SK-N-SH treated with all-trans-retinoic acid at 6 μM for 48 hours (cell line): ENCODE measurements at regions not wholly inside any gene's neighbourhood (a gene's known extent, or its start where the extent isn't known, plus 50 kb on each side); places are given as distances from the start of the nearest gene placed in this dataset.
A peak's percentile ranks its signal among the peaks of the same experiment; 100 is the strongest.

Experiments used
- ATAC-seq: fragments of 200-7000 bp; cut with Tn5 transposase; 3 replicates; pipeline ENCODE4 v1.9.1; 2020; ENCODE audit warnings: mild to moderate bottlenecking, moderate library complexity
- ARNTL ChIP-seq: fragments of 450-650 bp; formaldehyde crosslinking; IDR thresholded peaks from 2 replicates; pipeline ENCODE4 v1.5.0; 2020; ENCODE audit warnings: low read depth, mild to moderate bottlenecking, moderate library complexity, borderline replicate concordance
- BACH2 ChIP-seq: fragments of 250-450 bp; sonication (Bioruptor Pico); IDR thresholded peaks from 2 replicates; pipeline ENCODE4 v1.9.0; 2021; ENCODE audit warnings: mild to moderate bottlenecking, borderline replicate concordance
- CSDC2 ChIP-seq: fragments of 250-450 bp; sonication (Bioruptor Pico); IDR thresholded peaks from 2 replicates; pipeline ENCODE4 v1.5.0; 2020; ENCODE audit warnings: mild to moderate bottlenecking, moderate library complexity
- ESRRG ChIP-seq: fragments of 250-450 bp; sonication (Bioruptor Pico); IDR thresholded peaks from 2 replicates; pipeline ENCODE4 v1.6.1; 2021; ENCODE audit warnings: mild to moderate bottlenecking
- ISL1 ChIP-seq: fragments of 250-450 bp; sonication (Bioruptor Pico); IDR thresholded peaks from 2 replicates; pipeline ENCODE4 v2.1.2; 2022; ENCODE audit warnings: mild to moderate bottlenecking, moderate library complexity
- OSR1 ChIP-seq: fragments of 250-450 bp; sonication (Bioruptor Pico); IDR thresholded peaks from 2 replicates; pipeline ENCODE4 v1.8.0; 2022; ENCODE audit warnings: moderate library complexity, mild to moderate bottlenecking, inconsistent platforms
- PPARA ChIP-seq: fragments of 250-450 bp; sonication (Bioruptor Pico); IDR thresholded peaks from 2 replicates; pipeline ENCODE4 v1.5.0; 2020; ENCODE audit warnings: mild to moderate bottlenecking, borderline replicate concordance
- RARB ChIP-seq: fragments of 250-450 bp; sonication (Bioruptor Pico); IDR thresholded peaks from 2 replicates; pipeline ENCODE4 v1.8.0; 2021; ENCODE audit warnings: mild to moderate bottlenecking, moderate library complexity
- SNAI2 ChIP-seq: fragments of 250-450 bp; sonication (Bioruptor Pico); IDR thresholded peaks from 2 replicates; pipeline ENCODE4 v1.5.0; 2020; ENCODE audit warnings: mild to moderate bottlenecking, moderate library complexity
- TCF4 ChIP-seq: fragments of 250-450 bp; sonication (Bioruptor Pico); IDR thresholded peaks from 2 replicates; pipeline ENCODE4 v1.8.0; 2021; ENCODE audit warnings: mild to moderate bottlenecking, moderate library complexity, borderline replicate concordance
- TOX ChIP-seq: fragments of 250-450 bp; sonication (Bioruptor Pico); IDR thresholded peaks from 2 replicates; pipeline ENCODE4 v1.8.0; 2021; ENCODE audit warnings: mild to moderate bottlenecking, moderate library complexity, borderline replicate concordance
- ZC3H10 ChIP-seq: fragments of 250-450 bp; sonication (Bioruptor Pico); IDR thresholded peaks from 2 replicates; pipeline ENCODE4 v1.5.1; 2021; ENCODE audit warnings: mild to moderate bottlenecking, moderate library complexity
- ZFP3 ChIP-seq: fragments of 250-450 bp; sonication (Bioruptor Pico); IDR thresholded peaks from 2 replicates; pipeline ENCODE4 v1.5.0; 2020; ENCODE audit warnings: mild to moderate bottlenecking, moderate library complexity
- ZNF565 ChIP-seq: fragments of 450-650 bp; formaldehyde crosslinking; conservative IDR thresholded peaks from 2 replicates; pipeline ENCODE4 v1.5.0; 2020; ENCODE audit warnings: low read depth, mild to moderate bottlenecking, moderate library complexity
- ZNF8 ChIP-seq: fragments of 450-650 bp; formaldehyde crosslinking; IDR thresholded peaks from 2 replicates; pipeline ENCODE4 v1.5.0; 2020; ENCODE audit warnings: mild to moderate bottlenecking, moderate library complexity
- TF ChIP-seq, protein P1 (sequence below): fragments of 250-450 bp; sonication (Bioruptor Pico); IDR thresholded peaks from 2 replicates; pipeline ENCODE4 v1.8.0; 2021; ENCODE audit warnings: low read depth, mild to moderate bottlenecking, moderate library complexity, borderline replicate concordance
- TF ChIP-seq, protein P2 (sequence below): fragments of 250-450 bp; sonication (Bioruptor Pico); IDR thresholded peaks from 2 replicates; pipeline ENCODE4 v1.5.0; 2020; ENCODE audit warnings: mild to moderate bottlenecking, moderate library complexity
- TF ChIP-seq, protein P3 (sequence below): fragments of 250-450 bp; sonication (Bioruptor Pico); IDR thresholded peaks from 2 replicates; pipeline ENCODE4 v1.8.0; 2020; ENCODE audit warnings: mild to moderate bottlenecking, moderate library complexity, borderline replicate concordance
- TF ChIP-seq, protein P4 (sequence below): fragments of 250-450 bp; sonication (Bioruptor Pico); IDR thresholded peaks from 2 replicates; pipeline ENCODE4 v1.5.1; 2020; ENCODE audit warnings: low read depth, mild to moderate bottlenecking, moderate library complexity
- TF ChIP-seq, protein P5 (sequence below): fragments of 250-450 bp; sonication (Bioruptor Pico); IDR thresholded peaks from 2 replicates; pipeline ENCODE4 v1.5.1; 2021; ENCODE audit warnings: mild to moderate bottlenecking, moderate library complexity

DNA sequence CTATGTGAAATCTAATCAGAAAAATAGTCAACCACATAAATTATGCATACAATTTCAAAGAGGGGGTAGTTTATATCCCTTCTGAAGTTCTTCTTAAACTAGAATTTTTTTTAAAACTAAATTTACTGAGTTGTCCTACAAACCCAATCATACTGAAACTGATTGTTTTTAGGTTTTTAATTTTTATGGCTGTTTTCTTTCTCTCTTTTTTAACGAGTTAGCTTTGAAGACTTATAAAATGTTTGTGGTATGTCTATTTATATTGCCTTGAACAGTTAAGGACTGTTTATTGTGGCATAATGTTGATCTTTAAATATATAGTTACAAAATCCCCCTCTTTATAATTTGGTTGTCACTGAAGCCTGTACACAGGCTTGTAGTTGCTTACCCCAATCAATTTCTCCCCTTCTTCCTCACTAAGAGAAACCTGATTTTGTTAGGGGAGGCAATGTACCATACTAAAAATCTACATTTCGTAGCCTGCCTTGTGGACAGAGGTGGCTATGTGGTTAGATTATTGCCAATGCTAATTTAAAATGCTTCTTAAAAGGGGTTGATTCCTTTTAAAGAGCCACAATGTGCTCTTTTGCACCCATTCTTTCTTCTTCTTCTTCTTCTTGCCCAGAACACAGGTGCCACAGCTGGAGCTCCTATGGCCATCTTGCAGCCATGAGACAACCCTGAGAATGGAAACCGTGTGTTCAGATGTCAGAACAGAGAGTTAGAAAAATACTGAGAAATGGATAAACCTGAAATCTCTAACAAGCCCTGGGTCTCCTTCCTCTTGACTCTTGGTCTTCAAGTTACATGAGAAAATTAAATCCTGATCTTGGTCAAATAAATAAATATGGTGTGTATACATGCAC, 102.7 kb upstream of the ZNF827 start:
- no peak for ATAC-seq
- TF ChIP-seq PPARA (CRISPR knock-in tag) (no peak), ARNTL (CRISPR knock-in tag) (no peak), ZNF8 (CRISPR knock-in tag) (no peak), CSDC2 (CRISPR knock-in tag) (no peak), ZFP3 (CRISPR knock-in tag) (no peak), TOX (CRISPR knock-in tag) (no peak), TCF4 (no peak), RARB (CRISPR knock-in tag) (no peak), ESRRG (CRISPR knock-in tag) (no peak)
- TF ChIP-seq, protein P1, sequence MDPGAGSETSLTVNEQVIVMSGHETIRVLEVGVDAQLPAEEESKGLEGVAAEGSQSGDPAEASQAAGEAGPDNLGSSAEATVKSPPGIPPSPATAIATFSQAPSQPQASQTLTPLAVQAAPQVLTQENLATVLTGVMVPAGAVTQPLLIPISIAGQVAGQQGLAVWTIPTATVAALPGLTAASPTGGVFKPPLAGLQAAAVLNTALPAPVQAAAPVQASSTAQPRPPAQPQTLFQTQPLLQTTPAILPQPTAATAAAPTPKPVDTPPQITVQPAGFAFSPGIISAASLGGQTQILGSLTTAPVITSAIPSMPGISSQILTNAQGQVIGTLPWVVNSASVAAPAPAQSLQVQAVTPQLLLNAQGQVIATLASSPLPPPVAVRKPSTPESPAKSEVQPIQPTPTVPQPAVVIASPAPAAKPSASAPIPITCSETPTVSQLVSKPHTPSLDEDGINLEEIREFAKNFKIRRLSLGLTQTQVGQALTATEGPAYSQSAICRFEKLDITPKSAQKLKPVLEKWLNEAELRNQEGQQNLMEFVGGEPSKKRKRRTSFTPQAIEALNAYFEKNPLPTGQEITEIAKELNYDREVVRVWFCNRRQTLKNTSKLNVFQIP (CRISPR knock-in tag) = no peak
- TF ChIP-seq, protein P2, sequence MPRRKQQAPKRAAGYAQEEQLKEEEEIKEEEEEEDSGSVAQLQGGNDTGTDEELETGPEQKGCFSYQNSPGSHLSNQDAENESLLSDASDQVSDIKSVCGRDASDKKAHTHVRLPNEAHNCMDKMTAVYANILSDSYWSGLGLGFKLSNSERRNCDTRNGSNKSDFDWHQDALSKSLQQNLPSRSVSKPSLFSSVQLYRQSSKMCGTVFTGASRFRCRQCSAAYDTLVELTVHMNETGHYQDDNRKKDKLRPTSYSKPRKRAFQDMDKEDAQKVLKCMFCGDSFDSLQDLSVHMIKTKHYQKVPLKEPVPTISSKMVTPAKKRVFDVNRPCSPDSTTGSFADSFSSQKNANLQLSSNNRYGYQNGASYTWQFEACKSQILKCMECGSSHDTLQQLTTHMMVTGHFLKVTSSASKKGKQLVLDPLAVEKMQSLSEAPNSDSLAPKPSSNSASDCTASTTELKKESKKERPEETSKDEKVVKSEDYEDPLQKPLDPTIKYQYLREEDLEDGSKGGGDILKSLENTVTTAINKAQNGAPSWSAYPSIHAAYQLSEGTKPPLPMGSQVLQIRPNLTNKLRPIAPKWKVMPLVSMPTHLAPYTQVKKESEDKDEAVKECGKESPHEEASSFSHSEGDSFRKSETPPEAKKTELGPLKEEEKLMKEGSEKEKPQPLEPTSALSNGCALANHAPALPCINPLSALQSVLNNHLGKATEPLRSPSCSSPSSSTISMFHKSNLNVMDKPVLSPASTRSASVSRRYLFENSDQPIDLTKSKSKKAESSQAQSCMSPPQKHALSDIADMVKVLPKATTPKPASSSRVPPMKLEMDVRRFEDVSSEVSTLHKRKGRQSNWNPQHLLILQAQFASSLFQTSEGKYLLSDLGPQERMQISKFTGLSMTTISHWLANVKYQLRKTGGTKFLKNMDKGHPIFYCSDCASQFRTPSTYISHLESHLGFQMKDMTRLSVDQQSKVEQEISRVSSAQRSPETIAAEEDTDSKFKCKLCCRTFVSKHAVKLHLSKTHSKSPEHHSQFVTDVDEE (CRISPR knock-in tag) = no peak

DNA sequence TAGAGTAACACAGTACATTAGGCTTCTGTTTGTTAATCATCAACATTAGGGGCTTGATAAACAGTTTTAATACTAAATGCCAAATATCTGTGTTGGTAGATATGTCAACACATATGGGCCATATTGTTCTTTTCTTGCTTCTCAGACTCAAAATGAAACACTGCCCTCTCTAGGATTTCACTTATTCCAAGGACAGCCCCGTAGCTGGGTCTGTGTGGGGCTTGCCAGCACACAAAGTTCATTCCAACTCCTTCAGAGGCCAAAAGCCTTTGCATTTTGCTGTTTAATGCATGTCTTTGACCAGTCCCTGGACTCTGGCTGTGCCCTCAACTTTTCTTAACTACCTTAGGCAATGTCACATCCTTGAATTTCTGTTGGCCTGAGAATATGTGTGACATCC, 102.0 kb upstream of the ZNF827 start:
- ATAC-seq = peak; percentile 45; the same call in 1 of the 3 replicates
- no peak for TF ChIP-seq ZNF565
- TF ChIP-seq ISL1 = no peak
- no peak for TF ChIP-seq ZC3H10 (CRISPR knock-in tag)
- TF ChIP-seq ZFP3 (CRISPR knock-in tag) = no peak
- TF ChIP-seq ARNTL (CRISPR knock-in tag) = no peak
- no peak for TF ChIP-seq RARB (CRISPR knock-in tag)
- no peak for TF ChIP-seq OSR1 (CRISPR knock-in tag)
- TF ChIP-seq, protein P3, sequence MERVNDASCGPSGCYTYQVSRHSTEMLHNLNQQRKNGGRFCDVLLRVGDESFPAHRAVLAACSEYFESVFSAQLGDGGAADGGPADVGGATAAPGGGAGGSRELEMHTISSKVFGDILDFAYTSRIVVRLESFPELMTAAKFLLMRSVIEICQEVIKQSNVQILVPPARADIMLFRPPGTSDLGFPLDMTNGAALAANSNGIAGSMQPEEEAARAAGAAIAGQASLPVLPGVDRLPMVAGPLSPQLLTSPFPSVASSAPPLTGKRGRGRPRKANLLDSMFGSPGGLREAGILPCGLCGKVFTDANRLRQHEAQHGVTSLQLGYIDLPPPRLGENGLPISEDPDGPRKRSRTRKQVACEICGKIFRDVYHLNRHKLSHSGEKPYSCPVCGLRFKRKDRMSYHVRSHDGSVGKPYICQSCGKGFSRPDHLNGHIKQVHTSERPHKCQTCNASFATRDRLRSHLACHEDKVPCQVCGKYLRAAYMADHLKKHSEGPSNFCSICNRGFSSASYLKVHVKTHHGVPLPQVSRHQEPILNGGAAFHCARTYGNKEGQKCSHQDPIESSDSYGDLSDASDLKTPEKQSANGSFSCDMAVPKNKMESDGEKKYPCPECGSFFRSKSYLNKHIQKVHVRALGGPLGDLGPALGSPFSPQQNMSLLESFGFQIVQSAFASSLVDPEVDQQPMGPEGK = no peak
- TF ChIP-seq SNAI2 = no peak
- TF ChIP-seq, protein P4, sequence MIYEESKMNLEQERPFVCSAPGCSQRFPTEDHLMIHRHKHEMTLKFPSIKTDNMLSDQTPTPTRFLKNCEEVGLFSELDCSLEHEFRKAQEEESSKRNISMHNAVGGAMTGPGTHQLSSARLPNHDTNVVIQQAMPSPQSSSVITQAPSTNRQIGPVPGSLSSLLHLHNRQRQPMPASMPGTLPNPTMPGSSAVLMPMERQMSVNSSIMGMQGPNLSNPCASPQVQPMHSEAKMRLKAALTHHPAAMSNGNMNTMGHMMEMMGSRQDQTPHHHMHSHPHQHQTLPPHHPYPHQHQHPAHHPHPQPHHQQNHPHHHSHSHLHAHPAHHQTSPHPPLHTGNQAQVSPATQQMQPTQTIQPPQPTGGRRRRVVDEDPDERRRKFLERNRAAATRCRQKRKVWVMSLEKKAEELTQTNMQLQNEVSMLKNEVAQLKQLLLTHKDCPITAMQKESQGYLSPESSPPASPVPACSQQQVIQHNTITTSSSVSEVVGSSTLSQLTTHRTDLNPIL (CRISPR knock-in tag) = no peak

DNA sequence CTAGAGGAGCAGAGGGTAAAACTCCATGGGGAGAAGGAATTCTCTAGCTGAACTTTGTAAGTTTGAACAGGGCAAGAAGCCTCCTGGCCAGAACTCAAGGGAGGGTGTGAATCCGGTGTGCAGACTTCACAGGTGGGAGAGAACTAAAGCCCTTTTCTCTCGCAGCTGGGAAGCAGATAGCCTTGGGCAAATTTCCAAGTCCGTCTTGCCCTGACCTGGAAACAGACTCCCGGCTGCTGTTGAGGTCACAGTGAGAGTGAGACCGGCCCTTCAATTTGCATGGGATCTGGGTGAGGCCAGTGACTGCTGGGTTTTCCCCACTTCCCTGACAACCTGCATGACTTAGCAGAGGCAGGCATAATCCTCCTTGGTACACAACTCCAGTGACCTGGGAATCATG, 94.5 kb upstream of the ZNF827 start:
- TF ChIP-seq ARNTL (CRISPR knock-in tag) = no peak
- TF ChIP-seq BACH2 (CRISPR knock-in tag) = no peak
- TF ChIP-seq OSR1 (CRISPR knock-in tag) = no peak
- TF ChIP-seq, protein P5, sequence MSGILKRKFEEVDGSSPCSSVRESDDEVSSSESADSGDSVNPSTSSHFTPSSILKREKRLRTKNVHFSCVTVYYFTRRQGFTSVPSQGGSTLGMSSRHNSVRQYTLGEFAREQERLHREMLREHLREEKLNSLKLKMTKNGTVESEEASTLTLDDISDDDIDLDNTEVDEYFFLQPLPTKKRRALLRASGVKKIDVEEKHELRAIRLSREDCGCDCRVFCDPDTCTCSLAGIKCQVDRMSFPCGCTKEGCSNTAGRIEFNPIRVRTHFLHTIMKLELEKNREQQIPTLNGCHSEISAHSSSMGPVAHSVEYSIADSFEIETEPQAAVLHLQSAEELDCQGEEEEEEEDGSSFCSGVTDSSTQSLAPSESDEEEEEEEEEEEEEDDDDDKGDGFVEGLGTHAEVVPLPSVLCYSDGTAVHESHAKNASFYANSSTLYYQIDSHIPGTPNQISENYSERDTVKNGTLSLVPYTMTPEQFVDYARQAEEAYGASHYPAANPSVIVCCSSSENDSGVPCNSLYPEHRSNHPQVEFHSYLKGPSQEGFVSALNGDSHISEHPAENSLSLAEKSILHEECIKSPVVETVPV (CRISPR knock-in tag) = no peak
- no peak for TF ChIP-seq TCF4
- TF ChIP-seq, protein P4 (CRISPR knock-in tag) = no peak
- TF ChIP-seq, protein P3 = no peak
- no peak for TF ChIP-seq PPARA (CRISPR knock-in tag)
- no peak for ATAC-seq
